Psoas muscle (tissue), 7 donors: ENCODE measurements at regions not wholly inside any gene's neighbourhood (a gene's known extent, or its start where the extent isn't known, plus 50 kb on each side); places are given as distances from the start of the nearest gene placed in this dataset.

Experiments
- ATAC-seq, 4 donors: fragments of 200-7000 bp; cut with Tn5 transposase; one replicate each; pipeline ENCODE4 v1.9.1; 2020; ENCODE audit warnings: moderate library complexity in 3 of 4, mild to moderate bottlenecking in 2 of 4
- DNase-seq, 2 donors: peaks; one replicate each; pipeline ENCODE4 v3.0.0-alpha.2; 2020
- H3K27ac ChIP-seq: fragments of 200-600 bp; one replicate; pipeline ENCODE4 v1.8.0; 2022
- H3K27me3 ChIP-seq, 3 donors: fragments of 200-600 bp in 1 of 3; one replicate each; pipeline versions ENCODE4 v1.6.1 to v1.8.0; 2013 to 2022; ENCODE audit warnings: low read length in 2 of 3, mild to moderate bottlenecking in 2 of 3, moderate library complexity in 1 of 3; ENCODE audit not compliant: insufficient read depth in 3 of 3
- H3K36me3 ChIP-seq, 2 donors: fragments of 200-600 bp in 1 of 2; one replicate each; pipeline versions ENCODE4 v1.6.1 to v1.8.0; 2013 to 2022; ENCODE audit warnings: low read depth in 1 of 2, mild to moderate bottlenecking in 1 of 2, moderate library complexity in 1 of 2; ENCODE audit not compliant: insufficient read depth in 1 of 2
- H3K4me1 ChIP-seq: fragments of 200-600 bp; one replicate; pipeline ENCODE4 v1.8.0; 2022
- H3K4me3 ChIP-seq: fragments of 200-600 bp; one replicate; pipeline ENCODE4 v1.8.0; 2022; ENCODE audit warnings: mild to moderate bottlenecking
- H3K9me3 ChIP-seq: fragments of 200-600 bp; one replicate; pipeline ENCODE4 v1.8.0; 2022
- CTCF ChIP-seq: fragments of 200-600 bp; IDR thresholded peaks from one replicate; pipeline ENCODE4 v1.8.0; 2022; ENCODE audit warnings: antibody characterized with exemption
- WGBS, 3 donors: extraction: QIAGEN DNeasy Blood & Tissue Kit; methylation state at CpG; one replicate each; pipeline versions ENCODE4 v1.1.6 to v1.1.7; 2013; 5-methylcytosine and 5-hydroxymethylcytosine counted together
- intact Hi-C, 2 donors: fragments of 100-400 bp; cut with DNase I; formaldehyde crosslinking; loops; one replicate each; pipeline versions ENCODE4 v1.11.0 to v1.14.2; 2022
- donor health status: healthy with polysubstance abuse.
- donor health status: DM: no; HTN: no; CAD: no; lungs with moderate emphysema.
- donor health status: Bipolar disorder and iron deficiency.
- donor health status: healthy.
- donor health status: DM: yes; HTN: yes; CAD: no.
- donor health status: DM: no; HTN: no; CAD: no.
- donor health status: DM: yes; HTN: yes; CAD: no.

- no peak for TF ChIP-seq CTCF
- no peak overlapping the region for H3K4me3 ChIP-seq
- H3K36me3 ChIP-seq = no peaks in the 10 kb centered on the region
- H3K27ac ChIP-seq = no peak overlapping the region
- no peaks in the 10 kb centered on the region for H3K9me3 ChIP-seq
- no peaks in the 10 kb centered on the region for H3K27me3 ChIP-seq
- intact Hi-C loops = no loop called here
- no peaks in the 10 kb centered on the region for H3K4me1 ChIP-seq
- ATAC-seq (no peak), DNase-seq (no peak)
- 66 to 78% (median 73%) methylated on average over 3 of the region's 3 CpGs for whole genome bisulfite sequencing, 3 donors
Observed at GRCh38 chr13:42715909-42716308, 65.5 kb upstream of the FAM216B start.

- H3K4me3 ChIP-seq = no peak overlapping the region
- no peaks in the 10 kb centered on the region for H3K4me1 ChIP-seq
- intact Hi-C loops = no loop called here
- 42 to 96% (median 93%) methylated on average over 1 of the region's 1 CpG for WGBS, 3 donors
- H3K27me3 ChIP-seq = no peaks in the 10 kb centered on the region
- no peak for ATAC-seq
- H3K9me3 ChIP-seq = no peaks in the 10 kb centered on the region
- TF ChIP-seq CTCF = no peak
- H3K36me3 ChIP-seq = no peaks in the 10 kb centered on the region
- no peak overlapping the region for H3K27ac ChIP-seq
- DNase-seq = no peak
Observed at GRCh38 chr13:42717176-42717575, 64.2 kb upstream of the FAM216B start.

- ATAC-seq (peak in 1 of 4 donors; percentile 37), DNase-seq (no peak)
- Histone ChIP-seq H3K4me3 (no peak overlapping the region), H3K4me1 (no peaks in the 10 kb centered on the region), H3K36me3 (no peaks in the 10 kb centered on the region), H3K9me3 (no peaks in the 10 kb centered on the region), H3K27me3 (no peaks in the 10 kb centered on the region), H3K27ac (no peak overlapping the region)
- intact Hi-C loops = no loop called here
- WGBS, 3 donors = 62 to 72% (median 66%) methylated on average over 12 of the region's 12 CpGs
- no peak for TF ChIP-seq CTCF
Observed at GRCh38 chr13:42720113-42720857, 61.1 kb upstream of the FAM216B start.

DNA sequence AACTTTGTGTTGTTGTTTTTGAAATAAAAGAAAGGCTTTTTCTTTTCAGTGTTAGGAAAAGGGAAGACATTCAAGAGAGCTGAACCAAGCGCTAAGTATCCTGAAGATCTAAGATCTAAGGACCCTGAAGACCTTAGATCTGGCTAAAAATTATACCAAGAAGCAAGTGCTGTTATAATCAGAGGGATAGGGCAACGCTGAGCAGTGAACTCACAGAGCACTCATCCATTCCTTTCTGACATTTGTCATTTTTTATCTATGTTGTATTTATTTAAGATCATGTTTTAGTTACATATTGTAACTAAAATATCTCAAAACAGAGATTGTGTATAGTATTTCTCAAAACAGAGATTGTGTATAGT is 60.5 kb upstream of the FAM216B start:
- DNase-seq (no peak), ATAC-seq (no peak)
- Histone ChIP-seq H3K4me3 (no peak overlapping the region), H3K27me3 (no peaks in the 10 kb centered on the region), H3K9me3 (no peaks in the 10 kb centered on the region), H3K27ac (no peak overlapping the region), H3K4me1 (no peaks in the 10 kb centered on the region), H3K36me3 (no peaks in the 10 kb centered on the region)
- 69 to 90% (median 86%) methylated on average over 2 of the region's 2 CpGs for WGBS, 3 donors
- intact Hi-C loops = no loop called here
- TF ChIP-seq CTCF = no peak
